Stimulated activated CD8-positive, alpha-beta memory T cell treated with anti-CD3 and anti-CD28 coated beads, Interleukin-7, amount 100 ng/mL, for 4 hours (primary cell): ENCODE measurements at regions not wholly inside any gene's neighbourhood (a gene's known extent, or its start where the extent isn't known, plus 50 kb on each side); places are given as distances from the start of the nearest gene placed in this dataset.
"Not testable (repeated sequence)": the region's sequence is repeated elsewhere in the genome, so short reads cannot be mapped to it uniquely, and the experiment has no call there.

ENCODE experiments used
- DNase-seq, 2 donors: peaks; one replicate each; pipeline ENCODE4 v3.0.0-alpha.2; 2020; ENCODE audit warnings: low read depth in 2 of 2

GRCh38 chr5:127216143-127216542 is 74.5 kb upstream of the MEGF10 start:
- no peak for DNase-seq

- no peak for DNase-seq
Observed at GRCh38 chr5:127216898-127217675, 73.5 kb upstream of the MEGF10 start.

- not testable (repeated sequence) for DNase-seq
Observed at GRCh38 chr5:127221936-127222335, 68.7 kb upstream of the MEGF10 start.

GRCh38 chr5:127222571-127223156 is 67.9 kb upstream of the MEGF10 start:
- DNase-seq, result not testable (repeated sequence)

GRCh38 chr5:127223256-127223974 is 67.2 kb upstream of the MEGF10 start:
- DNase-seq, result no peak

GRCh38 chr5:127227881-127228280 is 62.7 kb upstream of the MEGF10 start:
- no peak for DNase-seq

- no peak for DNase-seq
Observed at GRCh38 chr5:127228540-127229184, 61.9 kb upstream of the MEGF10 start.

- peak in 1 of 2 donors; percentile 35 for DNase-seq
Observed at GRCh38 chr5:127229185-127229889, 61.3 kb upstream of the MEGF10 start.

- no peak for DNase-seq
Observed at GRCh38 chr5:127231118-127231517, 59.5 kb upstream of the MEGF10 start.

GRCh38 chr5:127233590-127233989 is 57.0 kb upstream of the MEGF10 start:
- DNase-seq, result no peak

GRCh38 chr5:127235136-127235535 is 55.5 kb upstream of the MEGF10 start:
- no peak for DNase-seq

- no peak for DNase-seq
Observed at GRCh38 chr5:127236254-127236653, 54.3 kb upstream of the MEGF10 start.
